ENCODE measurements at regions not wholly inside any gene's neighbourhood (a gene's known extent, or its start where the extent isn't known, plus 50 kb on each side); places are given as distances from the start of the nearest gene placed in this dataset.

DNA sequence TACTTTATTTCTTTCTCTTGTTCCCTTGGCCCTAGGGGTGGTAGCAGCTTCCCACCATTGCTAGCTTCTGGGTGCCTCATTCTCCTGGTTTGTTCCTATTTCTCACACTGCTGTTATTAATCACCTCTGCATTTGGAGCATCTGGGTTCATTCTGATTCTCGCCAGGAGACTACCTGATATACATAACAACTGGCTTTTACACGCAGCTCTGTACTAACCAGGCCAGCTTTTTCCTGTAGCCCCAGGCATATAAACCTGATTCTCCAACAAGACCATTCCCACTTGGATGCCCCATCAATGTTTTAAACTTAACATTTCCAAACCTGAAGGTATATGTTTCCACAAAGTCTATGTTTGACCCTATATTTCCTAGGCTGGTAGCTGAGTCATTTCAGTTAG is 403.9 kb upstream of the DCC start:
- TF ChIP-seq TAF1 (IDR thresholded peaks at IDR 0.05; ENCODE audit: borderline replicate concordance, insufficient read depth, low read length) (no peak), SIN3A (IDR thresholded peaks at IDR 0.05; ENCODE audit: borderline replicate concordance, insufficient read depth, low read length) (no peak), FOXP2 (optimal IDR thresholded peaks at IDR 0.05; ENCODE audit: borderline replicate concordance, extremely low read depth, extremely low read length, insufficient read depth) (no peak), POLR2AphosphoS5 (IDR thresholded peaks at IDR 0.05; ENCODE audit: low read depth, low read length) (no peak)
- TF ChIP-seq, protein P1, sequence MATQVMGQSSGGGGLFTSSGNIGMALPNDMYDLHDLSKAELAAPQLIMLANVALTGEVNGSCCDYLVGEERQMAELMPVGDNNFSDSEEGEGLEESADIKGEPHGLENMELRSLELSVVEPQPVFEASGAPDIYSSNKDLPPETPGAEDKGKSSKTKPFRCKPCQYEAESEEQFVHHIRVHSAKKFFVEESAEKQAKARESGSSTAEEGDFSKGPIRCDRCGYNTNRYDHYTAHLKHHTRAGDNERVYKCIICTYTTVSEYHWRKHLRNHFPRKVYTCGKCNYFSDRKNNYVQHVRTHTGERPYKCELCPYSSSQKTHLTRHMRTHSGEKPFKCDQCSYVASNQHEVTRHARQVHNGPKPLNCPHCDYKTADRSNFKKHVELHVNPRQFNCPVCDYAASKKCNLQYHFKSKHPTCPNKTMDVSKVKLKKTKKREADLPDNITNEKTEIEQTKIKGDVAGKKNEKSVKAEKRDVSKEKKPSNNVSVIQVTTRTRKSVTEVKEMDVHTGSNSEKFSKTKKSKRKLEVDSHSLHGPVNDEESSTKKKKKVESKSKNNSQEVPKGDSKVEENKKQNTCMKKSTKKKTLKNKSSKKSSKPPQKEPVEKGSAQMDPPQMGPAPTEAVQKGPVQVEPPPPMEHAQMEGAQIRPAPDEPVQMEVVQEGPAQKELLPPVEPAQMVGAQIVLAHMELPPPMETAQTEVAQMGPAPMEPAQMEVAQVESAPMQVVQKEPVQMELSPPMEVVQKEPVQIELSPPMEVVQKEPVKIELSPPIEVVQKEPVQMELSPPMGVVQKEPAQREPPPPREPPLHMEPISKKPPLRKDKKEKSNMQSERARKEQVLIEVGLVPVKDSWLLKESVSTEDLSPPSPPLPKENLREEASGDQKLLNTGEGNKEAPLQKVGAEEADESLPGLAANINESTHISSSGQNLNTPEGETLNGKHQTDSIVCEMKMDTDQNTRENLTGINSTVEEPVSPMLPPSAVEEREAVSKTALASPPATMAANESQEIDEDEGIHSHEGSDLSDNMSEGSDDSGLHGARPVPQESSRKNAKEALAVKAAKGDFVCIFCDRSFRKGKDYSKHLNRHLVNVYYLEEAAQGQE (IDR thresholded peaks at IDR 0.05; ENCODE audit: insufficient read depth in 1 of 2, low read depth in 2 of 2, low read length in 2 of 2), result no peak

DNA sequence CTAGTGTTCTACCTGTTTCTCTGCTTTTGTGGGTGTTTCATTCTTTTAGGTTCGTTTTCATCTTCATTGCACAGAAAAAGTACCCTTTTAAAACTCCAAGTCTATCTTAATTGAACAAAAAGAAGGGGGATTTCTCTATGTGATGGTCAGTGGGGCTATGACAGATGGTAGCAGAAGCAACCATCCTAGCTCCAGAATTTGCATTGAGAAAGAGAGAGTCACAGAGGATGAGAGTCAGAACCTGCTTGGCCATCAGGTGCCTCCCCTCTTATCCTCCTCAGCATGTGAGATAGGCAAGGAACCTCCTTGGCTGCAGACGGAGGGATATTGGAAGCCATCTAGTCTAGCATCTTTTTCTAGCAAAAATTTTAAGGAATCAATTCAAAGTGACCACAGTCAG is 398.0 kb upstream of the DCC start:
- TF ChIP-seq POLR2AphosphoS5 (IDR thresholded peaks at IDR 0.05; ENCODE audit: low read depth, low read length), result no peak
- TF ChIP-seq, protein P1 (IDR thresholded peaks at IDR 0.05; ENCODE audit: insufficient read depth in 1 of 2, low read depth in 2 of 2, low read length in 2 of 2), result no peak
- TF ChIP-seq FOXP2 (optimal IDR thresholded peaks at IDR 0.05; ENCODE audit: borderline replicate concordance, extremely low read depth, extremely low read length, insufficient read depth), result no peak
- TF ChIP-seq TAF1 (IDR thresholded peaks at IDR 0.05; ENCODE audit: borderline replicate concordance, insufficient read depth, low read length), result no peak
- TF ChIP-seq SIN3A (IDR thresholded peaks at IDR 0.05; ENCODE audit: borderline replicate concordance, insufficient read depth, low read length), result no peak

DNA sequence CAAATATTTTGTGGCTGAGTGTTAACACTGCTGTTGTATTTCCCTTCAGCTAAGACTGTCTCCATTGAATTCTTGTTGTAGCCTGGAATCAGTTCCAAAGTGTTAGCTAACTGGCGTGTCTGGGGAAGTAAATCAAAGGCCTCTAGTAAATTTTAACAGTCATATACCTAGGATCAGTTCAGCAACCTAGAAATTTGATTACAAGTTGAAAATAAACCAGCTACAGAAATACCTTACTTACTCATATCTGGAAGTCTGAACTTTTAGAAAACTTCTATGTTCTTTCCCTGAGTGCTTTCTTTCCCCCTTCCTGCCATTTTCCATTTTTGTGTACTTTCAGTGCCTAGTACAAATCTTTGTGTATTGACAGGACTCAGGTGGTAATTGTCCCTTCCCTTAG is 396.7 kb upstream of the DCC start:
- TF ChIP-seq, protein P1 (IDR thresholded peaks at IDR 0.05; ENCODE audit: insufficient read depth in 1 of 2, low read depth in 2 of 2, low read length in 2 of 2), result no peak
- TF ChIP-seq POLR2AphosphoS5 (IDR thresholded peaks at IDR 0.05; ENCODE audit: low read depth, low read length), result no peak
- TF ChIP-seq TAF1 (IDR thresholded peaks at IDR 0.05; ENCODE audit: borderline replicate concordance, insufficient read depth, low read length), result no peak
- no peak for TF ChIP-seq FOXP2 (optimal IDR thresholded peaks at IDR 0.05; ENCODE audit: borderline replicate concordance, extremely low read depth, extremely low read length, insufficient read depth)

DNA sequence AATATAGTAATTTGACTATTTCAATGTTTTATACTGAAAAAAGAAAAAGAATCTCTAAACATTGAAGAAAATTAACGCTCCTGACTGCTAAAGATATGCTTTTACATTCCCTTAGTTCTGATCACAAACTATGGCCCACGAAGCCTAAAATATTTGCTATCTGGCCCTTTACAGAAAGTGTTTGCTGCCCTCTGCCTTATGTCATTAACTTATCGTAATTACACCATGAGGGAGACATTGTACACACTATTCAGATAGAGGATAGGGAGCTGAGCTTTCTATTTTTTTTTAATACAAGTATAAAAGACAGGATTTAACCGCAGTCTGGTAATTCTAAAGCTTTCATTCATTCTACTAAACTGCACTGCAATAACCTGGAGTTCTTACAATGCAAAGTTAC is 393.1 kb upstream of the DCC start:
- TF ChIP-seq TAF1 (IDR thresholded peaks at IDR 0.05; ENCODE audit: borderline replicate concordance, insufficient read depth, low read length) (no peak), FOXP2 (optimal IDR thresholded peaks at IDR 0.05; ENCODE audit: borderline replicate concordance, extremely low read depth, extremely low read length, insufficient read depth) (no peak), SIN3A (IDR thresholded peaks at IDR 0.05; ENCODE audit: borderline replicate concordance, insufficient read depth, low read length) (no peak), POLR2AphosphoS5 (IDR thresholded peaks at IDR 0.05; ENCODE audit: low read depth, low read length) (no peak)
- TF ChIP-seq, protein P1 (IDR thresholded peaks at IDR 0.05; ENCODE audit: insufficient read depth in 1 of 2, low read depth in 2 of 2, low read length in 2 of 2), result no peak

DNA sequence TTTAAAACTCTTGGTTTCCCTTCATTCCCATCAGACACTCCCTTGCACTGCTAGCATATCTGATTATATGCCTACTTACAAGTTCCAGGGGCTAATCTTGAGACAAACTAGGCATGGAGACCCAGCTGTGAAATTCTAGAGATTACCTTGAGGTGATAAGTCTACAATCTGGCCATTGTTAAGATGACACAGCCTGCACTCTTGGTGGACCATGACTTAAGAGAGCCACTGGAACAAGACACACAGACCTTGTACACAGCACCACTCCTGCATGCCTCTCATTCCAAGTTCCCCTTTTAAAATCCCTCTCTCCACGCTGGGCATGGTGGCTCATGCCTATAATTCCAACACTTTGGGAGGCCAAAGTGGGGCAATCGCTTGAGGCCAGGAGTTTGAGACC is 387.2 kb upstream of the DCC start:
- TF ChIP-seq, protein P1 (IDR thresholded peaks at IDR 0.05; ENCODE audit: insufficient read depth in 1 of 2, low read depth in 2 of 2, low read length in 2 of 2), result no peak
- TF ChIP-seq TAF1 (IDR thresholded peaks at IDR 0.05; ENCODE audit: borderline replicate concordance, insufficient read depth, low read length), result no peak

Data from PFSK-1 (cell line).